AG10803 (cell line): ENCODE measurements at regions not wholly inside any gene's neighbourhood (a gene's known extent, or its start where the extent isn't known, plus 50 kb on each side); places are given as distances from the start of the nearest gene placed in this dataset.
A peak's percentile ranks its signal among the peaks of the same experiment; 100 is the strongest.

Experiments used
- DNase-seq: peaks from one replicate; pipeline ENCODE4 v3.0.0; 2010; ENCODE audit warnings: low read depth
- H3K4me3 ChIP-seq: 2 replicates; pipeline ENCODE4 v1.5.1; 2011; ENCODE audit warnings: mild to moderate bottlenecking, low read length, control low read depth
- TF ChIP-seq, protein P1 (sequence below): conservative IDR thresholded peaks from 2 replicates; pipeline ENCODE4 v1.5.1; 2011; ENCODE audit warnings: mild to moderate bottlenecking, low read length, control low read depth, inconsistent platforms

DNA sequence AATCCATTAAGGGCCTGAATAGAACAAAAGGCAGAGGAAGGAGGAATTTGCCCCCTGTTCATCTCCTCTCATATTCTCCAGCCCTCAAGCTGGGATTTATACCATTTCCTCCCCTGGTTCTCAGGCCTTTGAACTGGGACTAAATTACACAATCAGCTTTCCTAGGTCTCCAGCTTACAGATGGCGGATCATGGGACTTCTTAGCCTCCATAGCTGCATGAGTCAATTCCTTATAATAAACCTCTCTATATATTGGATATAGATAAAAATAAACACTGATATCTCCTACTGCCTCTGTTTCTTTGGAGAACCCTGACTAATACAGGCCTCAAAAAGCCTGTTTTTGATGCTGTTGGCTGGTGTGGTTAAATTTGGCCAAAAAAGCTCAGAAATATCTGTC, 84.5 kb upstream of the TMEM108 start:
- TF ChIP-seq, protein P1, sequence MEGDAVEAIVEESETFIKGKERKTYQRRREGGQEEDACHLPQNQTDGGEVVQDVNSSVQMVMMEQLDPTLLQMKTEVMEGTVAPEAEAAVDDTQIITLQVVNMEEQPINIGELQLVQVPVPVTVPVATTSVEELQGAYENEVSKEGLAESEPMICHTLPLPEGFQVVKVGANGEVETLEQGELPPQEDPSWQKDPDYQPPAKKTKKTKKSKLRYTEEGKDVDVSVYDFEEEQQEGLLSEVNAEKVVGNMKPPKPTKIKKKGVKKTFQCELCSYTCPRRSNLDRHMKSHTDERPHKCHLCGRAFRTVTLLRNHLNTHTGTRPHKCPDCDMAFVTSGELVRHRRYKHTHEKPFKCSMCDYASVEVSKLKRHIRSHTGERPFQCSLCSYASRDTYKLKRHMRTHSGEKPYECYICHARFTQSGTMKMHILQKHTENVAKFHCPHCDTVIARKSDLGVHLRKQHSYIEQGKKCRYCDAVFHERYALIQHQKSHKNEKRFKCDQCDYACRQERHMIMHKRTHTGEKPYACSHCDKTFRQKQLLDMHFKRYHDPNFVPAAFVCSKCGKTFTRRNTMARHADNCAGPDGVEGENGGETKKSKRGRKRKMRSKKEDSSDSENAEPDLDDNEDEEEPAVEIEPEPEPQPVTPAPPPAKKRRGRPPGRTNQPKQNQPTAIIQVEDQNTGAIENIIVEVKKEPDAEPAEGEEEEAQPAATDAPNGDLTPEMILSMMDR, result no peak
- no peak overlapping the region for H3K4me3 ChIP-seq

DNA sequence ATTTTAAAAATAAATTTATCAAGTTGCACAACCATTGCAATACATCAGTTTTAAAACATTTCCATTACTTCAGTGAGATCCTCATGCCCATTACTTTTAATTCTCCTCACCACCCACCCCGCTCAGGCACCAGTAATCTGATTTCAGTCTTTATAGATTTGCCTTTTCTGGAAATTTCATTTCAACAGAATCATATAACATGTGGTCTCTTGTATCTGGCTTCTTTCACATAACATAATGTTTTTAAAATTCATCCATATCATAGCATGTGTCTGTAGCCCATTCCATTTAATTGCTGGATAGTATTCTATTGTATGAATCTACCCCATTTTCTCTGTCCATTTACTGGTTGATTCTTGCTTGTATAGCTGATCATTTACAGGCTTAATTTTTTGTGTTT, 110.3 kb upstream of the TMEM108 start:
- no peak overlapping the region for H3K4me3 ChIP-seq
- TF ChIP-seq, protein P1, result no peak
- DNase-seq, result no peak

More for the DNA sequence above, 84.5 kb upstream of the TMEM108 start:
- DNase-seq, result no peak

DNA sequence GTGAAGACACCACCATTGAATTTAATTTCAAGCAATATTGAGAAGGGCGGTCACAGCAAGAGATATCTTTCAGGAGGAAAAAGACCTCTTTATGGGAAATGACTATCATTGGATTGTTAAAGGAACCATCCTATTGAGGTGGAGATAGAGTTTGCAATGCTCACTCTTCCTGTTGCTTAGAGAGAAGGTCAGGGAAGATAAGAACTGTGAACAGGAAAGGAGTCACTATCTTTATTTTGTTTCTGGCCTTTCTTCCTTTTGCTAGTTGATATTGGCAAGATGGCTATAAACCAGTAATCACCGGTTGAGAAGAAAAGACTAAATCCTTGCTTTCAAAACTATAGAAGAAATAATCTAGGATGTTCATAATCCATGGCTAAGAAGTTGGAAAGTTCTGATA, 112.1 kb upstream of the TMEM108 start:
- H3K4me3 ChIP-seq, result no peak overlapping the region
- TF ChIP-seq, protein P1, result no peak
- DNase-seq, result no peak

DNA sequence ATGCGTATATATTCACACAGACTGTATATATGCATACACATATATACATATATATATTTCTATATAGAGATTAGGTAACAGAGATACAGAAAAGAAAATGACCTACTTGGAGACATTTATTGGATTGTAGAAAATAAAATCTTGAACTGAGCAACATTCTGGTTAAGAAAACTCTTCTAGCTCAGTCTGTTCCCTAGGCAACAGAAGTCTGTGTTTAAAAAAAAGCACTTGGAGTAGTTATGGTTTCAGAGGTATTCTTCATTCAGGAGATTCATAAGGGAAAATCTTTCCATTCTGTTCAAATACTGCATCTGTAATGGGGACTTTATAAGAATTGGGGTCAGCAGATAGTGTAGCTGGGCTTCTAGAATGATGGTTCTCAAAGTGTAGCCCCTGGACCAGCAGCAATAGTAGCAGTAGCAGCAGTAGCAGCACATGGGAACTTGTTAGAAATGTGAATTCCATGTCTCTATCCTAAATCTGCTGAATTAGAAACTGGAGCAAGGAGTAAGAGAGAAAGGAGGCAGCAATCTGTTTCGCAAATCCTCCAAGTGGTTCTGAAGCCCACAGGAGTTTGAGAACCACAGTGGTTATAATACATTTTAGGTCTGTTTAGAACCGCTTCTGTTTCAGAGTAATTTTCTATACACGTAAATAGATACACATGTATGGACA, 112.8 kb upstream of the TMEM108 start:
- TF ChIP-seq, protein P1, result no peak
- no peak overlapping the region for H3K4me3 ChIP-seq
- DNase-seq, result no peak

DNA sequence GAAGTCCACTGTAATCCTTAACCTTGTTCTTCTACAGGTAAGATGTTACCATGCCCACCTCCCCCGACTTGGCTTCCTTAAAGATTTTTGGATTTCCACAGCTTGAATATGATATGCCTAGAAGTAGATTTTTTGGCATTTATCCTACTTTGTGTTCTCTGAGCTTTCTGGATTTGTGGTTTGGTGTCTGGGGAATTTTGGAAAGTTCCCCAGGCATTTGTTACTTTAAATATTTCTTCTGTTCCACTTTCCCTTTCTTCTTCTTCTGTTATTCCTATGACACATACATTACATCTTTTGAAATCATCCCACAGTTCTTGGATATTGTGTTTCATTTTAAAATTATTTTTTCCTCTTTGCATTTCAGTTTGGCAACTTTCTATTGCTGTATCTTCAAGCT, 122.1 kb upstream of the TMEM108 start:
- peak; percentile 5 for DNase-seq
- TF ChIP-seq, protein P1, result no peak
- no peak overlapping the region for H3K4me3 ChIP-seq

DNA sequence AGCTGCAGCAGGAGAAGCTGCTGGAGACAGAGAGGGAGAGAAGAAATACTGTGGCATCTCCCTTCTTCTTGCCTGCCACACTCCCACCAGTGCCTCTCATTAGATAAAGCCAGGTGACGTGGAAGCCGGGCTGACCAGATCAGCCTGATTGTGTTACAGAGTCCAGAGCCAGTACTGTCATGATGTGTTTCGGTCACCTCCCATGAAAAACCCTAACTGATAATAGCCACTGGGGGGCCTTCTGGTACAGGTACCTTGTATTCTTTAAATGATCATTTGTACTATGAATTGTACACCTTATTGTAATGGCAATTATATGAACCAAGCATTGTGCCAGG, 125.8 kb upstream of the TMEM108 start:
- TF ChIP-seq, protein P1, result no peak
- H3K4me3 ChIP-seq, result no peak overlapping the region
- DNase-seq, result no peak

DNA sequence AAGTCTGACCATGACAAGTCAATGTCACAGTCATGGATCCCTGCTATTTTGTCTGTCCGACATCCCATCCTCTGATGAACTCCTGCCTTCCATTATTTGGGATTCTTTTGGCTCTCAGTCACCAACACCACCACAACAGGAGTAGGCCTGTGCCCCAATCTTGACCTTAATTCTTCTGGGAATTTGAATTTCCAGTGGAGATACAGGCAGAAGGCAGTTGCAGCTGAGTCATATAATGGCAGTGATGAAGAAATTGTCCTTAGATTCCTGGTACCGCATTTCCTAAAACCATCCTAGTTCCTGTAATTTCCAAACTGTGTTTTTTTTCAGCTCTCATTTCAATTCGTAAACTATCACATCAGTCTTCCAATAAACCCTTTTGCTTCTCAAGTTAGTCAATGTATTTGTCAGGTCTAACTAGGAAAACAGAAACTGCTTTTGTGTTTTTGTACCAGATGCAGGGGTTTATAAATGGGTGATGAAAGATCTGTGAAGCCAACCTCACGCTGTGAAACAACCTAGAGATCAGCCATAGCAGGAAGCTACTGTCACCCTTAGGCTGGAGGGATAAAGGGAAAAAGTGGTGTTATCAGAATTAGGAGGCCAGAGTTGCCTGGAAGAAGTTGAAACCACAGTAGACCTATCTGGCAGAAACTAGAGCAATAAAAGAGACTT, 126.3 kb upstream of the TMEM108 start:
- DNase-seq, result peak; percentile 31
- TF ChIP-seq, protein P1, result no peak
- H3K4me3 ChIP-seq, result no peak overlapping the region
